Embryonic facial prominence (tissue), 1 donor: ENCODE measurements at regions not wholly inside any gene's neighbourhood (a gene's known extent, or its start where the extent isn't known, plus 50 kb on each side); places are given as distances from the start of the nearest gene placed in this dataset.

Experiments
- DNase-seq: peaks from one replicate; pipeline ENCODE4 v3.0.0-alpha.2; 2016; ENCODE audit errors: extremely low spot score

DNA sequence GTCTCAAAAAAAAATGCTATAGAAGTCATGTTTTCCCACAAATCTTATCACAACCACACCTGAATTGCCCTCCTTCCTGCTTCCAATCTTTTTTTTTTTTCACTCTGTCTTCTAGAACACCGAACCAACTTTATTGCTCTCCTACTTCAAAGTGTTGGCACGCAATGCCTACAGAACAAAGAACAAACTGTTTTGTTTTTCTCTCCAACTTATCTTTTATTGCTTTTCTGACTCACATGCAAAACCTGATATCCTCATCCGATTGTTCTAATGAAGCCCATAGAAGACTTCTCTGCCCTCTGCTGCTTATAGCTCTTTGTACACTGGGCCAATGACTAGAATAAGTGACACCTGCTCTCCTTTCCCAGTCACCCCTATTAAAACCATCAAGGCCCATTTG, 602.8 kb downstream of the EPHA4 start:
- DNase-seq = no peak

DNA sequence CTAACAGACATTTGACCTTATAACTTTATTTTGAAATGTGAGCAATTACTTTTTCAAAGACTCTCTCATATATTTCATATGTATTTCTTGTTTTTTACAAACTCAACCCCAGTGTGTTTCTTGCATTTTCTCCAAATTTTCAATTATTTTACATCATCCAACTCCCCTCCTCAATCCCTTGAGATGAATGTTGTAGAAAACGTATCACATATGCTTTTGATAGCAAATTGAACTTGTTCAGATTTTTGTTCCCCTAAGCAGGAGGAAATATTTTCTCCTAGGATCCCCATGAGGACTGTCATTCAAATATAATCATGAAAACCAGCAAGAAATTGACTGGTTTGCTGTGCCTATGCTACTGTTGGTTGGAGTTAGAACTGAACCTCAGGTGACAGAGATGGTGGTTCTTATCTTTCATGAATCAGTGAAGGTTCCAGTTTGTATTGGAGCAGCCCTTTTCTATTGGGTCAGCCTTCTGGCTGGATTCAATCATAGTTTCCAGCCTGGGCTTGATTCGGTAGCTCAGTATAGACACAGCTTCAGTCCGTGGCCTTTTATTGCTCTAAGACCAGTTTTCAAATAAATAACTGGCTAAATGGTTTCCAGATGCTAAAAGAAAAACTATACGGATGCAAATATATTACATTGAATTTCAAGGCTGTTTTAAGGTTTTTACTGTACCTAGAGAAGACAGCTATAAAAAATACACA, 591.0 kb downstream of the EPHA4 start:
- DNase-seq = no peak

DNA sequence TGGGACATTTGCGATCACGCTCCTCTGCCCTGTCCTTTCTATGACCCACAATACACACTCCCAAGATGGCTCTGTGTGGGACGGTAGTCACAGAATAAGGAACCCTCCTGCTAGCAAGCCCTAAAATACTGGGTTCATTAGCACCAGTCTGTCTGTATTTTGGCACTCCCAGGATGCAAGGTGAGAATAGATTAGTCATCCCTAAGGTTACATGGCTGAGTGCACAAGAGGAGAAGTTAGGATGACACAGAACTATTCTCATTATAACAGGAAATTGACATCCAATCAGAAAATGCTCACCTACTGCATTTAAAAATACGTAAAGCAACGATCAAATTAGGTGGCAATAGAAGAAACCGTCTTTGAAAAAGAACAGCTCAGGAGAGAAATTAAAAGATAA, 590.2 kb downstream of the EPHA4 start:
- no peak for DNase-seq

DNA sequence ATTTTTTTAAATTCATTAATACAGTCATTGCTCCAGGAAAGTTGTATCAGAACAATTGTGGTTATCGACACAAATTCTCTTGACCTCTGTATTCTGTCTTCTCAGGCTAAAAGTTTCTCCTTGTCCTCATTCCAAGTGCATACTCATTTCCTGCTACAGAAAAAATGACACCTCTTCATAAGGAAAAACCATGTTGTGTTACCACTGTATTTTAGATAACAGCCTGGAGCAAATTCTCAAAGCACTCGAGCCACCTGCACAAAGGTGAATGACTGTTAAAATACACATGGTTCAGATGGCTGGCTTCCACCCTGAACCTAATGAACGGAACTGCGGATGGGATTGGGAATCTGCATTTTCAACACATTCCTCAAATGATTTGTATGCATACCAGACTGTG, 586.5 kb downstream of the EPHA4 start:
- no peak for DNase-seq

DNA sequence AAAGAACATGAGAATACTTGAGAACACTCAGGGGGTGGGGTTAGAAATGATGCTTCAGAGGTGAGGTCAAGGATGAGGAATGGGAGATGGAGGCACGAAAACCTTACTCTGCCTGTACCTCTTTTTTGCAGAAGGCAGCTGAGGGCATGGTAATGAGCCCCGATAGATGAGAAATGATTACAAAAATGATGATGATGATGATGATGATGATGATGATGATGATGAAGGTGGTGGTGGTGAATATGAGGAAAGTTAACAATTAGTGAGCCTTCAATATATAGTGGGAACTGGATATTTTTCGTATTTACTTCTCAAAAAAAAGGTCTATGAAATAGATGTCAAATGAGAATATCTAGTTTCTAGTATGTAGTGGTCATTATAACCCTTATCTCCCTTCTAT, 584.3 kb downstream of the EPHA4 start:
- DNase-seq = no peak

DNA sequence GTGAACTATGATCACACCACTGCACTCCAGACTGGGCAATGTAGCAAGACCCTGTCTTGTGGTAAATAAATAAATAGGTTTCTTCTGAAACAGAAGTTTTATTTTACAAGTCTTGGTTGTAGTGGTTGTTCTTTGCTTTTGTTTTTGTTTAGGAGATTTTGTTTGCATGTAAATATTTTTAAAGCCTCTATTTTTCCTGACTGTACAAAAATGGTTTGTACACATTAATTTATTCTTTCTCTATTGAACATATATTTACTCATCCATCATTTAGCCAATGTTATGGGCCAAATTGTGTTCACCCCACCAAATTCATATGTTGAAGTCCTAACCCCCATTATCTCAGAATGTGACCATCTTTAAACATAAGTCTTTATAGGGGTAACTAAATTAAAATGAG, 580.1 kb downstream of the EPHA4 start:
- DNase-seq = no peak

DNA sequence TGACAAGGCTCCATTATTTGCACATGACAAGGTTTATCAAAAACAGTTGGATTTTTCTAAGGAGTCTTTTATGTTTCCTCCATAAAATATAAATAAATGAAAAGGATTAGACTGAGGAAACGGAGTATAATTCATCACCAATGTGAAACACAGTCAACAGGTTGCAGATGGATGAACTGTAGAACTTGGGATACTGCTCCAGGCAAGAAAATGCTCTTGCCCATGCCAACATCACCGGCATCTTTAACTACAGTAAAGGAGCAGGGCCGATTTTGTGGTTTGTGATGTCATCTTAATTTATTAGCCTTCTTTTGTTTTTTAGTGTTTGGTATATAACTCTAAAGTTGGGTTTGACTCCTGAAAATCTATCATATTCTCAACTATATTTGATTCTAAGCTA, 577.3 kb downstream of the EPHA4 start:
- DNase-seq = no peak

DNA sequence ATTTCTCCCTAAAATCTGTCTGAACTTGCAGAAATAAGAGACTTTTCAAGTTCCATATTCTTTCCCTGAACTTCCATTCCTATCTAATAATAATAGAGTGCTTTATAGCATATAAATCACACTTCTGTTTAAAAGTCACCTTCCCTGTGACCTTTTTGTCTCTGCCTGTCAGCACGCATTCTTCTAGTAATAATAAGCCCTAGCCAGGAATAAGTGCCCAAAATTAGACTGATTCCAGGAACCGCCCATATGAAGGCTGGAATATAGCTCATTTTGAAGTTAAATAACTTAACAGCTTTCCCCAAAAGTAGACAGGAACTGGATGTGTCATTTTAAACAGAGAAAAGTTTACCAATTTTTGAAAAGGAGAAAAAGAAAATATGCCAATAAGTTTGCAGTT, 576.5 kb downstream of the EPHA4 start:
- DNase-seq = no peak

DNA sequence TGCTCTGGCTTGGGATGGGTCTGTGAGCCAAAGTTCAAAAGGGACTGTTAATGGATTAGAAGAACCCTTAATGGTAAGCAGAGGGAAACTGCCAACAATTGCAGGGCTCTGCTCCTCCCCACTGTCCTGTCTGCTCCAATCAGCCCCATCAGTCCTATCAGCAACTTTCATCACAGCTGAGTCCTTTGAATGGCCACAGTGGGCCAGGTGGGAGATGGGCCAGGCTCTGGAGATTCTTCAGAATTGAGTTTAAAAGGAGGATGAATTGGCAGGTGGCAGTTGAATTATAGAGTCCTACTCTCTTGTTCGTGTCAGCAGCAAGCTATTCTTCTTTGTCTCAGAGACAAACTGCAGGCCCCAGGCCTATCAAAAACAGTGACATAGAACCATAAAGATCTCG, 573.9 kb downstream of the EPHA4 start:
- DNase-seq = no peak

DNA sequence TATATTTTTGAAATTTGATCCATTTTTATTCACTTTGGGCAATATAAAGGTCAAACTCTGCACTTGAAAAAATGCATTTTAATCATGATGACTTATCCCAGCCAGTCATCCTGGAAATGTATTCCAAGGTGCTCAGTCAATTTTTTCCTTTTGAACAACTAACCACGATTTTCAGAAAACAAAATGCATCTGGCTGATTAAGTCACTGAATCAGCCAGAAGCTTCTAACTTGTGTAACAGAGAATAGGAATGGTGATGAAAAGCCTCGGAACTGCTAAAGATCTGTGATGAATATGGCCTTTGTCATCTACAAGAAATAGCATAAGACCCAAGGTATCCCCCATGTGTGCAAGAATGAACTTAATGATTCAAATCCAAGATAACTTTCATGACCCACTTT, 572.7 kb downstream of the EPHA4 start:
- DNase-seq = no peak

DNA sequence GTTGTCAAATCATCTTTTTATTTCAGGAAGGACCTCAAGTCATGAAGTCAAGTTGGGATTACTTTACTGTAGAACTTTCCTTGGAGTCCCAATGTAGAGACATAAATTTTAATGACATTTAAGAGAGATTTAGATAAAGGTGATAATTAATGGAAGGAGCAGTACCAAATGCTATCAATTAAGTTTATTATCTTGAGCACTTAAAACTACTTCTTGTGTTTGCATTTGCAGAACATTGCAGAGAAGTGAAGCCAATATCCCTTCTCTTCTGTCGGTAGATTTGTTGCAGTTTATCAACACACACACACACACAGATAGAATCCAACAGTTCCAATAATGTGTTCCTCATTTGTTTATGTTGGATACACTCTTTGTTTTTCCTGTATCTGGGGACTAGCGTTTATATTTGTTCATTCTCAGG, 570.7 kb downstream of the EPHA4 start:
- DNase-seq = no peak

DNA sequence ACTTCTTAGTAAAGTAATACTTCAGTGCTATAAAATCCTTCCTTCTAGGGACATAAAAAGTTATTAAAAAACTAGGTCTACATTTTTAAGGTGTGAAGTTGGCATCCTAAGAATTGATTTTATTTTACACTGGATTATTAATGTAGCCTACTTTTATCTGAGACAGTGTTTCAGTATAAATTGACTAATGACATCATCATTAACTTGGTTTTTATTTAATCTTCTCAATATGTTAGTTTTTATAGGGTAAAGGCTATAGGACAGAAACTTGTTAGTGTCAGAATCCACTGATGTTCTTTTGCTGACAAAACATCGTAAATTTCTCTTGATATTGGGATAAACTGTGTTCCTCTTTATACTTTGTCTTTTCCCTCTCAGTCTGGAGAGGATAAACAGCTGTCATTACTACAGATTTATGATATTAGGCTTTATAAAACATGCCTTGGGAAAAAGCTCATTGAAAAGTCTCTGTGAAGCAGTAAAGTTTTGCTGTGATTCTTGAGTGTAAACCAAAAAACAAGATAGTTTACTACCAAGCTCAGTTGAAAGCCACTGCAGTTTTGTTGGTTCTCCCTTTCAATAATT, 569.9 kb downstream of the EPHA4 start:
- DNase-seq = no peak

DNA sequence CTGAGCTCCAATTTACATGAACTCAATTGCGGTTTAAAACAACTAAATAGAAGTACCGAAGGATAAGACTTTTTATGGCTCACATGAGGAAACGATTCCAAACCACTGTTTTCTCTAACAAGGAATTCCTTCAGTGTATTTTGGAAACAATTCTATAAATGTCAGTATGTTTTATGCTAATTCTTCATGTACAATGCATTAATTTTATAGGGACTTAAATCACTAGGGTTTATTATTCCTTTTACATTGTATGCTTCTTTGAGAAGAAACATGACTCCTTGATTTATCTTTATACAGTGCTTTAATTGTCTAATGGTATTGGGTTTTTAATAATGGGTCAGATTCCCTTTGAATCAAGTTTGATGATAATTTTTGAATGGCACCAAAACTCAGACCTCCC, 566.8 kb downstream of the EPHA4 start:
- no peak for DNase-seq

DNA sequence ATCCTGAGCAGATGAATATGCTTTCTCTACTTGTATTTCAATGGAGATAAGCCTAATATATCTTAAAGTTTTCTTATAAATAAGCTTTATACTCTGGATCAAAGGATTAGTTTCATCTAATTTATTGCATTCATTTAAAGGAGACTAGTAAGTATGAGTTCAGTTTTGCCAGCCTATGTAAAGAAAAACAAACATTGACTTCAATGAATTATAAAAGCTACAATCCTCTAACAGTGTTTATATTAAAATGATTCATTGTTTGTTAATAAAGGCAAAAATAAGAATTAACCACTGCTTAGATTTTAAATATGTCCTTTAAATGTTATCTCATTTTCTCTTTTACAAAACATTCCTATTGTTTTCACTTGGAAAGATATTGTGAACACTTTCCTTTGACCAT, 566.0 kb downstream of the EPHA4 start:
- no peak for DNase-seq

DNA sequence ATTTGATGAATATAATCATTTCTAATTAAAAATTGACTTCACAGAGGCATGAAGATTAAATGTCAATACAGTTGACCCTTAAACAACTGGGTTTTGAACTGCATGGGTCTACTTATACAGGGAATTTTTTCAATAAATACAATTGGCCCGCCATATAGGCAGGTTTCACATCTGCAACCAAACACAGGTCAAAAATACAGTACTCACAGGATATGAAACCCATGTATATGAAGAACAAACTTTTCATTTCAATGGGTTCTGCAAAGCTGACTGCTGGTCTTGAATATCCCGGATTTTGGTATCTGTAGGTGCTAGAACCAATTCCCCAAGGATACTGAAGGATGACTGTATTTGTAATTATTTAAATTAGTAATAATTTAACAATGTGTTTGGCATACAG, 555.6 kb downstream of the EPHA4 start:
- DNase-seq = no peak

DNA sequence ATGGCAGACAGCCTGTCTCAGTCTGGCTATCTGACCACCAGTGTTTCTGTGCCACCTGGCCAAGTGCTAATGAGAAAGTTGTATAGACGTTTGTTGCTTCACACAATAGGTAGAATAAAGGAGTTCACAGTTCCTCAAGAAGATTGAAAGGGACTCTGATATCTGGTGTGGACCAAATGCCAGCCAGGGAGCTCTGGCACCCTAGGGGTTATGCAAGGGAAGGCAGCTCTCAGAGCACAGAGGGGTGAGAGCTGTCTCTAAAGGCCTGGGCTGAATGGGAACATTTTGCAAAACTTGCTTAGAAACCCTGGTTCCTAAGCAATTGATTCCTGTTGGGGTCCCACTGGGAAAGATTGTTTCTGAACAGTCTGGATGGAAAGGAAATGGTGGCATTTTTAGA, 553.8 kb downstream of the EPHA4 start:
- no peak for DNase-seq

DNA sequence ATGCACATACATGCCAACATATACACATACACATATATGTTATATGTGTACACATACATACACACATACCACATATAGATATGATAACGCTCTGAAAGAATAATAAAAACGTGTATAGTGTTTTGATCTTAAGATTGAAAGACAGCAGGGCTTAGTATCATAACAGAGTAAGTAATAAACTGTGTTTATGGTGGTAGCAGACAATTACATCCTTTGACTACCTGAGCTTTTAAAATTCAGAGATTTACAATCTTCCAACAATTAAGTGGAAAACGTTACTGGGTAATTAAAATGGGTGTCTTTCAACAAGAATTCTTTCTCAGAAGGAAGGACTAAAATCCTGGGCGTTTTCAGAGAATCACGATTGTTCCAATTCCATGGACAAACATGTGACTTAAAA, 552.4 kb downstream of the EPHA4 start:
- no peak for DNase-seq

DNA sequence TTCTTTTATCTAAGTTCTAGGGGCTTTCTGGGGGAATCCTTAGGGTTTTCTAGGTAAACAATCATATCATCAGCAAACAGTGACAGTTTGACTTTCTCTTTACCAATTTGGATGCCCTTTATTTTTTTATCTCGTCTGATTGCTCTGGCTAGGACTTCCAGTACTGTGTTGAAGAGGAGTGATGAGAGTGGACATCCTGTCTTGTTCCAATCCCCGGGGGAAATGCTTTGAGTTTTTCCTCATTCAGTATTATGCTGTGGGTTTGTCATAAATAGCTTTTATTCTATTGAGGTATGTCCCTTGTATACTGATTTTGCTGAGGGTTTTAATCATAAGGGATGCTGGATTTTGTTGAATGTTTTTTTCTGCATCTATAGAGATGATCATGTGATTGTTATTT, 549.5 kb downstream of the EPHA4 start:
- no peak for DNase-seq

DNA sequence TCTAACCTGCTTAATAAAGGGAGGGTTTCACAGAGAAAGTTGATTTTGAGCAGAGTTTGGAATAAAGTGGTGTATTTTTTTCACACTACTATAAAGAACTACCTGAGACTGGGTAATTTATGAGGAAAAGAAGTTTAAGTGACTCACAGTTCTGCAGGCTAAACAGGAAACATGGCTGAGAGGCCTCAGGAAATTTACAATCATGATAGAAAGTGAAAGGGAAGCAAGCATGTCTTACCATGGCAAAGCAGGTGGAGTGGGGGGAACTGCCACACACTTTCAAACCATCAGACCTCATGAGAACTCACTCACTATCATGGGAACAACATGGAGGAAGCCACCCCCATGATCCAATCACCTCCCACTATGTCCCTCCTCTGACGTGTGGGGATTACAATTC, 546.7 kb downstream of the EPHA4 start:
- DNase-seq = no peak

DNA sequence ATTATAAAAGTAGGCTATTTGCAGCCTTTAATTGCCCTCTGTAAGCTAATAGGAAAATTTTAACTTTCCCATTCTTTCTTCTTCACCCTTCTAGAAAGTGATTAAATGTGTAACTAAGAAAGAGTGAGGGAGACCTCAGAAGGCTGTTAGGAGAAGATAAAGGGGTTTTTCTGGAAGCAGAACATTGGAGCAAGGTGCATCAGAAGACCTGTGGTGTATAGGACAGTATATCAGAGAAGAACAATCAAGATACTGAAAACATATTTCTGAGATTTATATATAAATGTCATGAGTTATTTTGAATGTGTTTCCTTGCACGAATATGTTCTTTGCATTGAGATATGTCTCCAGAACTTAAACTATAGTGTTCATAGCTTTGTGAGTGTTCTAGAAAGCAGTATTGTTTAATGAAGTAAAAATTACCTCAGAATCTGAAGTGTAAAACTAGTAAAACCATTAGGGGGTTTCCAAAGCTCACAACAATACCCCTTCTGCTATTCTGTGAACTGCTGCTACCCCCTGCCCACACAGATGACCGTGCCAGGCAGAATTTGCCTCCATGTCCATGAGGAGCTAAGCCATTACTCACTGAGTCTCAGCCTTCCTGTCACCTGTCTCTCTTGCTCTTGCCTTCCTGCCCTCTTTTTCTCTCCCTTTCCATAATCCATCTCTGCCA, 537.9 kb downstream of the EPHA4 start:
- no peak for DNase-seq

DNA sequence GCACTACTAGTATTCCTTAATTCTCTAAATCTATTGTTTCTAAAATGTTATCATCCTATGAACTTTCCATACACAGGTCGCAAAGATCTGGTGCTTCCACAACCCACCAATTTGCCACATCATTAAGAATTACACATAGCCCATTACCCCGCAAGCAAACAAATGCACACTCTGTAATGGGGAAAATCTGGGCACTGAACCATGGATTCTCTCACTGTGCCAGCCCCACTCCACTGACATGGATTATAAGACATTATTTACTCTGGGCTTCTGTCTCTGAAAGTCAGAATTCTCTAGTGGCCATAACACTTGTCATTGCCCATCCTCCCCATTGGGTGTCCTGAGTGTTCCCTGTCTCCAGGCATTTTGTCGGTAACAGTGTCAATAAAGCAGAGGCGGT, 537.1 kb downstream of the EPHA4 start:
- DNase-seq = no peak

DNA sequence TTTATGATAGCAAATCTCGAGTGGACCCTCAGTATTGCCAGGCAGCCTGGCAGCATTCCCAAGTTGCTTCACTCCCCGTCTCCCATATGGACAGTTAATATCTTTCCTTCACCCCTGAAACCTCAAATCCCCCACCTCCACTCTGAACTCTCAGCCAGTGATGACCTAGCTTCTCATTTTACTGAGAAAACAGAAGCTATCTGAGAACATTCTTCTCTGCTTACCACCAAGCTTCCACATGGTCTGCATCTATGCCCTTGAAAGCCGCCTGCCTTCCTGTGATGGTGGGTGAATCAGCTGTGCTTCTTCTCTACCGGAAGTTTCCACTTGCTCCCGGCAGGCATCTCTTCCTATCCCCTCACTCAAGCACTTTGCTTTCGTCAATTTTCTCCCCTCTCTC, 529.2 kb downstream of the EPHA4 start:
- DNase-seq = no peak

DNA sequence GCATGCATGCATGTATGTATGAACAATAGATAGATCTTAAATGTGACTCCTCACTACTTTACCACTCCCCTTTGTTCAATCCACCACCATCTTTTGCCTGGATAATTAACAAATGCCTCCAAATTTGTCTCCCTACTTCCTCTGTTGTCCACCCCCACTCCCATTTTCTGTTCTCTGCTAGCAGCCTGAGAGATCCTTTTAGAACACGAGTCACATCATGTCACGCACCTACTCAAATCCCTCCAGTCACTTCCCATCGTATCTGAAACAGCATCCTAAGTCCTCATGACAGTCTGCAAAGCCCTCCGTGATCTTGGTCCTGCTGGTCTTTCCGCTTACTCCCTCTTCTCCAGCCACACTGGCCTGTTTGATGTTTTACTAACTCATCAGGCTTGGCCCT, 527.3 kb downstream of the EPHA4 start:
- no peak for DNase-seq
